C4-2B (cell line): ENCODE measurements at regions not wholly inside any gene's neighbourhood (a gene's known extent, or its start where the extent isn't known, plus 50 kb on each side); places are given as distances from the start of the nearest gene placed in this dataset.

Experiments used
- H3K27ac ChIP-seq: fragments of 450-650 bp; 2 replicates; pipeline ENCODE4 v1.5.1; 2017
- ZFX ChIP-seq: fragments of 450-650 bp; IDR thresholded peaks from 2 replicates; pipeline ENCODE4 v1.6.1; 2017
- TF ChIP-seq, protein P1 (sequence below): fragments of 450-650 bp; conservative IDR thresholded peaks from 2 replicates; pipeline ENCODE4 v1.5.1; 2017; ENCODE audit warnings: mild to moderate bottlenecking

DNA sequence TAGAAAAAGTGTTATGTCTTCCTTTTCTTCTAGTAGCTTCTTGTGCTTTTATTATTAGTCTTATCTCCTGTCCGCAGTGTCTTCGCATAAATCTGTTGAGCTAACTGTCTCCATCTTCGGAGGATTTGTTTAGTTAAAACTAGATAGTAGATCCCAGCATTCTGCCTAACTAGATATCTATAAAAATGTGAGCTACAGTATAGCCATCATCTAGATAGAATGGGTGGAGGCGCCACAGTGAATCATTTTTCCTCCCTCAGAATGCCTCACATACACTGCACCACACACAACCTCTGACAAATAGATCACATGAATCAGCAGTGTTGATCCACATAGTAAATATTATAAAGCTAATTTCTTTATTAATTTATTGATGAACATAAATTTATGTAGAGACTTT is 220.3 kb upstream of the GAS1 start:
- no peak for TF ChIP-seq ZFX
- TF ChIP-seq, protein P1, sequence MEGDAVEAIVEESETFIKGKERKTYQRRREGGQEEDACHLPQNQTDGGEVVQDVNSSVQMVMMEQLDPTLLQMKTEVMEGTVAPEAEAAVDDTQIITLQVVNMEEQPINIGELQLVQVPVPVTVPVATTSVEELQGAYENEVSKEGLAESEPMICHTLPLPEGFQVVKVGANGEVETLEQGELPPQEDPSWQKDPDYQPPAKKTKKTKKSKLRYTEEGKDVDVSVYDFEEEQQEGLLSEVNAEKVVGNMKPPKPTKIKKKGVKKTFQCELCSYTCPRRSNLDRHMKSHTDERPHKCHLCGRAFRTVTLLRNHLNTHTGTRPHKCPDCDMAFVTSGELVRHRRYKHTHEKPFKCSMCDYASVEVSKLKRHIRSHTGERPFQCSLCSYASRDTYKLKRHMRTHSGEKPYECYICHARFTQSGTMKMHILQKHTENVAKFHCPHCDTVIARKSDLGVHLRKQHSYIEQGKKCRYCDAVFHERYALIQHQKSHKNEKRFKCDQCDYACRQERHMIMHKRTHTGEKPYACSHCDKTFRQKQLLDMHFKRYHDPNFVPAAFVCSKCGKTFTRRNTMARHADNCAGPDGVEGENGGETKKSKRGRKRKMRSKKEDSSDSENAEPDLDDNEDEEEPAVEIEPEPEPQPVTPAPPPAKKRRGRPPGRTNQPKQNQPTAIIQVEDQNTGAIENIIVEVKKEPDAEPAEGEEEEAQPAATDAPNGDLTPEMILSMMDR: no peak
- H3K27ac ChIP-seq: no peak overlapping the region

DNA sequence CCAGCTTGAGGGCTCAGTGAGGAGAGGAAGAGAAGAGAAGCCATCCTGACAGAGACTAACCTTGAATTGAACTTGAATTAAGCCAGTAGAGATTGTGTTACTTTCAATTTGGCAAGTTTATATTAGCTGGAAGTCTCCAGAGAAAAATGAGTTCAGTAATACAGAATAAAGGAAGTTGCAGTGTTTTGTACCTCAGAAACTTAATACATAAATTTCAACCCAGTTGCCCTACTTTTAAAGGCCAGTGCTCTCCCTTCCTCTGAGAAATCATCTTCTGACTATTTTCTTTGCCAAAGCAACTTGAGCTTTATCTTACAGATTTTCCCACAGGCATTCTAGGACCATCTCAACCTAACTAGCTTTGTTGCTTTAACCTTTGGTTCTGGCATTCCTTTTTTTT is 231.0 kb upstream of the GAS1 start:
- TF ChIP-seq, protein P1: no peak
- TF ChIP-seq ZFX: no peak
- H3K27ac ChIP-seq: no peak overlapping the region

DNA sequence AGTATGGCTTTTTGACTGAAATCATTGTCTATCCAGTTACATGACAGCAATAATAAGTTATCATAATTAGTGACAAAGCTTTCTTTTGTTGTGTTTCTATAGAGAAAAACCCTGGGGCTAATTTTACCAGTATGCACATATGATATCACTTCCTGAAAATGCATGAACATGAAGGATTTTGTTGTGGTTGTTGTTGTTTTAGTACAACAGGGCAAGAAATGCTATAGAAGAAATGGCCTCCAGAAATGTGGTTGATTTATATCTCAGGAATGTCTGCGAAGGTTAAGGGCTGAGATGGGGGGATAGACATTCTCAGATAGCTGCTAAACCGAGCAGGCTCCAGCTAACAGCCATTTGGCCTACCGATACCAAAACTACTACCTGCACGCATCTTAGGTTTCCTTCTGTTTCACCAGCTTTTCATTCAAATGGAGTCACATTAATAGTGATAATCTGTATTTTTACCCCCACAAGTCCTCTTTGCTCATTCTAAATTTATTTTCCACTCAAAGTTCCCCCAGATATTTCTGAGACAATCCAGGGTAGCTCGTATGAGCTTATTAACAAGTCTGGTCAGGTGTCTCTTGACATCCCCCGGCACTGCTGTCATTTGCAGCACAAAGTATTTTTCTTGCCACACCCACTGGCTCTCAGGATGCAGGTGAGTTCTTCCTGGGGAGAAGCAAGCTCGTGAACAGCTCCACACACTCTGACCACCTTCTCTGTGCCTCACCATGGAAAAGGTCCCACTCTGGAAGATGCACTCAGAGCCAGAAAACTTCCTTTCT is 232.4 kb upstream of the GAS1 start:
- TF ChIP-seq, protein P1: no peak
- no peak for TF ChIP-seq ZFX
- H3K27ac ChIP-seq: no peak overlapping the region

DNA sequence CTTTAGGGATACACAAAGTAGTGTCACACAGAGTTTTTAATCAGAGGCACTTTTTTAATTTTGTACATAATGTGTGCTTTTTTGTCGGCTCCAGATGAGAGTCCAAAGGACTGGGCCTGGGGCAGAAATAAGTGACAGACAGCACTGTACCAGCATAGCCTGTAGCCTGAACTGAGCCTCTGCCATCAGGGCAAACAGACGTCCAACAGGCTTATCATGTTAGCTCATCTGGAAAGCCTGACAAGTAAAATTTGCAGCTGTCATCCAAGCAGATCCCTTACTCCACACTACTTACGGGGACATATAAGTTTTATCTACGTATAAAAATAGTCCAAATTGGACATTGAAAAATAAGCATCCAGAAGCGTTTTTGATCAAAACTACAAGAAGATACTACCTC is 233.1 kb upstream of the GAS1 start:
- no peak overlapping the region for H3K27ac ChIP-seq
- no peak for TF ChIP-seq ZFX
- TF ChIP-seq, protein P1: no peak

DNA sequence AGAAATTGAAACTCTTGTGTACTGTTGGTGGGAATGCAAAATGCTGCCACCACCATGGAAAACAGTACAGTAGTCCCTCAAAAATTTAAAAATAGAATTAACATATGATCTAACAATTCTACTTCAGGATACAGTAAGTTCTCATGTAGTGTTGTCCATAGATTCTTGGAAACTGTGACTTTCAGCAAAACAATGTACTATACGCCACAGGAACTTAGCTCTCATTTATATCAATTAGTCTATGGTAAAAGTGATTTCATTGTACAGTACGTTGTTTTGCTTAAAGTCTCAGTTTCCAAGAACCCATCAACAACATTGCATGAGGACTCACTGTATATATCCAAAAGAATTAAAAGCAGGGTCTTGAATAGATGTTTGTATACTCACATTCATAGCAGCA is 233.5 kb upstream of the GAS1 start:
- TF ChIP-seq, protein P1: no peak
- TF ChIP-seq ZFX: no peak

DNA sequence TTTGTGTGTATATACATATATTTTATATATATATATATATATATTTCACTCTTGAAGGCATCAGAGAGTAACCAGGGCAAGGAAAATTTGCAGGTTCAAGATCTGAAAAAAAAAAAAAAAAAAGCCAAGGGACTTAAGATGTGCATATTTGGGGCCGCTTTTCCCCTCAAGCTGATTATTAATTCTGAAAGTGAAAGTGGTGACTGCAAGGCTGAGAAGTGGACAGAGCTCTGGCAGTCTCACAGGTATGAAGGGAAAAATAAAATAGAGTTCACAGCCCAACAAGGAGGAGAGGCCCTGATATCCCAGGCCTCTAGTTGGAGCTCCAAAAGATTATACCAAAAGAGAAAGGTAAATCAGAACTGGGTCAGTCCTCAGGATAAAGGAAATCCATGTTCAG is 234.4 kb upstream of the GAS1 start:
- TF ChIP-seq, protein P1: no peak
- no peak for TF ChIP-seq ZFX
- H3K27ac ChIP-seq: no peak overlapping the region

More for the DNA sequence above, 233.5 kb upstream of the GAS1 start:
- no peak overlapping the region for H3K27ac ChIP-seq

DNA sequence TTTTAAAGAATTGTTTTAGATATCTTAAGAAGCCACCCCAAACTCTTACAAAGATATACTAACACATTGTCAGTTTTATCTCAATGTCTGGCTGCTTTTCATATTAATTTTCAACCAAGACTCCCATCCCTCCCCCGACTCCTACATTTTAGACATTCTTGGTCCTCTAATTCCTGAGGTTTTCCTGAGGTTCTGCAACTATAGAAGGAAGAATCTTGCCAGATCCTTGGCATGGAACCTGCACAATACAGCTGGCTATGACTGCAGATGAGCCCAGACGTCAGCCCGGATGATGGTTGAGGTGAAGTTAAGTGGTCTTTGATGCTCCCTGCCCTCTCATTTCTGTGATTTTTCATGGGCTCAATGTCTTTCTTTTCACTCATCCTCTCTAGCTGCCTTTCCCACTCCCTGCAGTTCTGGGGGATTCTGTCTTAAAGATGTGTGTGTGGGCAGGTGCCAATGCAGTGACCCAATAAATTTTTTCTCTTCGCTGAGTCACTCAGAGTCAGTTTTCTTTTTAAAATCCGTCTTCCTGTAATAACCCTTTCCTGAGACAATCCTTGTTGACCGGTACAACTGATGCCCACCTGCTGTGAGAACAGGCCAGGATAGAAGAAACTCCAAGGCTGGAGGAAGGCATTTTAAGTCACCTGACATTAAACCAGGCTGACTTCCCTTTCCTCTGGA is 237.8 kb upstream of the GAS1 start:
- TF ChIP-seq, protein P1: no peak
- no peak for TF ChIP-seq ZFX
- H3K27ac ChIP-seq: no peak overlapping the region
